SK-N-SH treated with all-trans-retinoic acid at 6 μM for 48 hours (cell line): ENCODE measurements at regions not wholly inside any gene's neighbourhood (a gene's known extent, or its start where the extent isn't known, plus 50 kb on each side); places are given as distances from the start of the nearest gene placed in this dataset.

Experiments
- PATZ1 ChIP-seq: fragments of 250-450 bp; sonication (Bioruptor Pico); IDR thresholded peaks from 2 replicates; pipeline ENCODE4 v1.8.0; 2020; ENCODE audit warnings: mild to moderate bottlenecking, moderate library complexity, borderline replicate concordance
- TCF4 ChIP-seq: fragments of 250-450 bp; sonication (Bioruptor Pico); IDR thresholded peaks from 2 replicates; pipeline ENCODE4 v1.8.0; 2021; ENCODE audit warnings: mild to moderate bottlenecking, moderate library complexity, borderline replicate concordance
- ZNF8 ChIP-seq: fragments of 450-650 bp; formaldehyde crosslinking; IDR thresholded peaks from 2 replicates; pipeline ENCODE4 v1.5.0; 2020; ENCODE audit warnings: mild to moderate bottlenecking, moderate library complexity

GRCh38 chr16:56140645-56141044 lies 50.6 kb upstream of the GNAO1 start:
- TF ChIP-seq PATZ1 (CRISPR knock-in tag) (no peak), ZNF8 (no peak), TCF4 (CRISPR knock-in tag) (no peak)
